HEK293T (cell line): ENCODE measurements at regions not wholly inside any gene's neighbourhood (a gene's known extent, or its start where the extent isn't known, plus 50 kb on each side); places are given as distances from the start of the nearest gene placed in this dataset.

Source experiments
- CTCF ChIA-PET: fragments of 350-600 bp; formaldehyde crosslinking; extraction: SDS; loops from one replicate; lab custom pipeline; 2021; ENCODE audit warnings: antibody characterized with exemption, inconsistent platforms; lab: Yijun Ruan, JAX
- POLR2A ChIA-PET: fragments of 350-600 bp; formaldehyde crosslinking; extraction: SDS; loops from one replicate; lab custom pipeline; 2020; ENCODE audit warnings: antibody characterized with exemption, inconsistent platforms; lab: Yijun Ruan, JAX
- DNase-seq: peaks from one replicate; pipeline ENCODE4 v3.0.0; 2012; ENCODE audit warnings: mixed read lengths; ENCODE audit errors: extremely low spot score
- ARNT ChIP-seq: fragments of 450-650 bp; IDR thresholded peaks from 2 replicates; pipeline ENCODE4 v1.6.1; 2017; ENCODE audit warnings: mild to moderate bottlenecking
- BHLHE40 ChIP-seq: fragments of 450-650 bp; IDR thresholded peaks from 2 replicates; pipeline ENCODE4 v1.6.1; 2016; ENCODE audit warnings: mild to moderate bottlenecking, moderate library complexity, borderline replicate concordance
- CTBP1 ChIP-seq: fragments of 450-650 bp; IDR thresholded peaks from 2 replicates; pipeline ENCODE4 v1.6.1; 2016; ENCODE audit warnings: borderline replicate concordance
- ELF4 ChIP-seq: fragments of 450-650 bp; IDR thresholded peaks from 2 replicates; pipeline ENCODE4 v1.6.1; 2017; ENCODE audit warnings: antibody characterized with exemption
- FOXA1 ChIP-seq: fragments of 450-650 bp; IDR thresholded peaks from 2 replicates; pipeline ENCODE4 v1.6.1; 2016; ENCODE audit warnings: mild to moderate bottlenecking
- FOXK2 ChIP-seq: fragments of 450-650 bp; IDR thresholded peaks from 2 replicates; pipeline ENCODE4 v1.6.1; 2016; ENCODE audit warnings: mild to moderate bottlenecking
- FOXM1 ChIP-seq: fragments of 450-650 bp; IDR thresholded peaks from 2 replicates; pipeline ENCODE4 v1.6.1; 2017; ENCODE audit warnings: mild to moderate bottlenecking, borderline replicate concordance
- HDGF ChIP-seq: fragments of 450-650 bp; IDR thresholded peaks from 2 replicates; pipeline ENCODE4 v1.6.1; 2017; ENCODE audit warnings: antibody characterized with exemption, borderline replicate concordance
- L3MBTL2 ChIP-seq: fragments of 450-650 bp; conservative IDR thresholded peaks from 2 replicates; pipeline ENCODE4 v1.6.1; 2016; ENCODE audit warnings: mild to moderate bottlenecking
- LEF1 ChIP-seq: fragments of 450-650 bp; IDR thresholded peaks from 2 replicates; pipeline ENCODE4 v1.6.1; 2017; ENCODE audit warnings: mild to moderate bottlenecking, borderline replicate concordance
- NFRKB ChIP-seq: fragments of 450-650 bp; IDR thresholded peaks from 2 replicates; pipeline ENCODE4 v1.6.1; 2016; ENCODE audit warnings: mild to moderate bottlenecking, moderate library complexity
- PKNOX1 ChIP-seq: fragments of 450-650 bp; IDR thresholded peaks from 2 replicates; pipeline ENCODE4 v1.6.1; 2016
- SP1 ChIP-seq: fragments of 450-650 bp; IDR thresholded peaks from 2 replicates; pipeline ENCODE4 v1.6.1; 2017
- SUZ12 ChIP-seq: fragments of 450-650 bp; IDR thresholded peaks from 2 replicates; pipeline ENCODE4 v1.6.1; 2016; ENCODE audit warnings: mild to moderate bottlenecking
- TARDBP ChIP-seq: fragments of 450-650 bp; IDR thresholded peaks from 2 replicates; pipeline ENCODE4 v1.6.1; 2016
- ZNF384 ChIP-seq: fragments of 450-650 bp; IDR thresholded peaks from 2 replicates; pipeline ENCODE4 v1.6.1; 2016

GRCh38 chr12:58629376-58629775 is 290.9 kb downstream of the LRIG3 start:
- no peak for DNase-seq
- POLR2A ChIA-PET: no interaction called here
- CTCF ChIA-PET: interaction anchor here (1.5 kb wide), 1 partner anchor 89 kb away, joined by 5 read pairs; no protein-coding TSS in a partner anchor
- TF ChIP-seq HDGF (no peak), PKNOX1 (no peak), NFRKB (no peak), ARNT (no peak), FOXK2 (no peak), SP1 (no peak), ZNF384 (no peak), TARDBP (no peak), BHLHE40 (no peak), L3MBTL2 (no peak), CTBP1 (no peak), SUZ12 (no peak), FOXM1 (no peak), ELF4 (no peak)

- DNase-seq: no peak
- TF ChIP-seq CTBP1 (no peak), LEF1 (no peak), TARDBP (no peak), PKNOX1 (no peak)
- POLR2A ChIA-PET: no interaction called here
- CTCF ChIA-PET: no interaction called here
Observed at GRCh38 chr12:58633479-58633878, 286.8 kb downstream of the LRIG3 start.

- DNase-seq: no peak
- TF ChIP-seq TARDBP (no peak), PKNOX1 (no peak)
- POLR2A ChIA-PET: no interaction called here
- CTCF ChIA-PET: interaction anchor here (0.5 kb wide), 1 partner anchor 65 kb away, joined by 3 read pairs; no protein-coding TSS in a partner anchor
Observed at GRCh38 chr12:58639318-58639934, 280.9 kb downstream of the LRIG3 start.

- CTCF ChIA-PET: no interaction called here
- no peak for DNase-seq
- POLR2A ChIA-PET: no interaction called here
- no peak for TF ChIP-seq NFRKB
- TF ChIP-seq ARNT: no peak
- TF ChIP-seq FOXM1: no peak
- no peak for TF ChIP-seq FOXK2
- no peak for TF ChIP-seq TARDBP
- no peak for TF ChIP-seq SUZ12
Observed at GRCh38 chr12:58640314-58640713, 280.0 kb downstream of the LRIG3 start.

GRCh38 chr12:58645946-58646345 is 274.4 kb downstream of the LRIG3 start:
- ChIA-PET POLR2A (no interaction called here), CTCF (no interaction called here)
- DNase-seq: no peak
- TF ChIP-seq FOXK2 (no peak), PKNOX1 (no peak), ARNT (no peak), ZNF384 (no peak), NFRKB (no peak), LEF1 (no peak), ELF4 (no peak), TARDBP (no peak), L3MBTL2 (no peak), SP1 (no peak), SUZ12 (no peak), CTBP1 (no peak), HDGF (no peak), BHLHE40 (no peak), FOXM1 (no peak), FOXA1 (no peak)

GRCh38 chr12:58647495-58647894 is 272.8 kb downstream of the LRIG3 start:
- TF ChIP-seq ELF4: no peak
- TF ChIP-seq PKNOX1: no peak
- no peak for TF ChIP-seq LEF1
- TF ChIP-seq SUZ12: no peak
- no peak for DNase-seq
- ChIA-PET CTCF (no interaction called here), POLR2A (no interaction called here)
